ENCODE measurements at regions not wholly inside any gene's neighbourhood (a gene's known extent, or its start where the extent isn't known, plus 50 kb on each side); places are given as distances from the start of the nearest gene placed in this dataset.

GRCh38 chr4:19992471-19993093, 259.1 kb upstream of the SLIT2 start:
- TF ChIP-seq EZH2 (IDR thresholded peaks at IDR 0.05; ENCODE audit: low read depth) (no peak), CTCF (conservative IDR thresholded peaks at IDR 0.05) (no peak)

Data from PC-9 (cell line).